Spinal cord (tissue), 9 donors: ENCODE measurements at regions not wholly inside any gene's neighbourhood (a gene's known extent, or its start where the extent isn't known, plus 50 kb on each side); places are given as distances from the start of the nearest gene placed in this dataset.

Source experiments
- DNase-seq, 6 donors: peaks; one replicate each; pipeline versions ENCODE4 v3.0.0 to v3.0.0-alpha.2; 2013 to 2015; ENCODE audit warnings: low spot score in 6 of 6, low read depth in 4 of 6
- H3K27ac ChIP-seq: one replicate; pipeline ENCODE4 v1.5.1; 2013; ENCODE audit warnings: low read depth, low read length, control low read depth
- H3K27me3 ChIP-seq: one replicate; pipeline ENCODE4 v1.6.1; 2013; ENCODE audit warnings: low read length; ENCODE audit not compliant: control insufficient read depth, insufficient read depth
- H3K36me3 ChIP-seq: one replicate; pipeline ENCODE4 v1.6.1; 2013; ENCODE audit warnings: low read length; ENCODE audit not compliant: control insufficient read depth, insufficient read depth
- H3K4me1 ChIP-seq: one replicate; pipeline ENCODE4 v1.6.1; 2013; ENCODE audit warnings: low read length; ENCODE audit not compliant: control insufficient read depth, insufficient read depth
- H3K4me3 ChIP-seq: one replicate; pipeline ENCODE4 v1.5.1; 2013; ENCODE audit warnings: low read depth, low read length, control low read depth
- H3K9me3 ChIP-seq: one replicate; pipeline ENCODE4 v1.6.1; 2013; ENCODE audit warnings: low read length; ENCODE audit not compliant: control insufficient read depth, insufficient read depth
- whole genome bisulfite sequencing: methylation state at CpG from one replicate; pipeline ENCODE4 v1.1.5; 2013; ENCODE audit warnings: missing lambda C conversion rate; ENCODE audit not compliant: insufficient coverage; 5-methylcytosine and 5-hydroxymethylcytosine counted together
- donor health status: healthy.

DNA sequence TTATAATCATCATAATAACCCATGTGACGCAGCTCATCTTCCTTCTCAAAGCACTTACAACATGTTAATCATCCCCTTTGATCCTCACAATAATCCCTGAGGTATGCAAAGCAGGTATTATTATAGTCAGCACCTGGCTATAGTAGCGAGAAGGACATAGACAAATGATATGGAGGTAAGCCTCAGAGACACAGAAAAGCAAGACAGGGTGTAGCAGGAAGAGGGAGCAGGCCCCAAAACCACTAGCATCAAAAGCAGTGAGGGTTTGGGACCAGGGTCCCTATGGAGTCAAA lies 139.2 kb upstream of the SLC30A5 start:
- H3K27ac ChIP-seq: no peak overlapping the region
- H3K4me1 ChIP-seq: no peaks in the 10 kb centered on the region
- WGBS: no CpG with 5 or more reads among the region's 2 CpGs
- no peaks in the 10 kb centered on the region for H3K9me3 ChIP-seq
- H3K27me3 ChIP-seq: no peaks in the 10 kb centered on the region
- no peak for DNase-seq
- no peak overlapping the region for H3K4me3 ChIP-seq
- H3K36me3 ChIP-seq: no peaks in the 10 kb centered on the region

DNA sequence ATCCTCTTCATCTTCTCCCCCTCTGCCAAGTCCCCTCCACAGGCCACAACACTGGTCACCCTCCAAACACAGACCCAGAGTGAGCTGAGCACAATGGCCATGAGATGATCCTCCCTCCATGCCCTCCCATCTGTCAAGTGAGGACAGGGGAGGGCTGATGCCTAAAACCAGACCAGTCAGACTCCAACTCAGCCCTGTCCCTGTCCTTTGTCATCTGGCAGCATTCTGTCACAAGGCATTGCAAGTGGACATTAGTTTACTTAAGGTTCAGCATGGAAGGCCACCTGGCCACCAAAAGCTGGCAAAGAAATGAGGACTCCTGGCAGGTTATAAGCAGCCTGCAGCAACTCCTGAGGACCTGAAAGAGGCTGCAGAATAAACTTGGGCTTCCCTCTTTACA lies 136.2 kb upstream of the SLC30A5 start:
- Histone ChIP-seq H3K27me3 (no peaks in the 10 kb centered on the region), H3K9me3 (no peaks in the 10 kb centered on the region), H3K27ac (no peak overlapping the region), H3K4me3 (no peak overlapping the region), H3K36me3 (no peaks in the 10 kb centered on the region), H3K4me1 (no peaks in the 10 kb centered on the region)
- no peak for DNase-seq

GRCh38 chr5:68958428-68958827 lies 135.4 kb upstream of the SLC30A5 start:
- Histone ChIP-seq H3K27me3 (no peaks in the 10 kb centered on the region), H3K4me3 (no peak overlapping the region), H3K36me3 (no peaks in the 10 kb centered on the region), H3K4me1 (no peaks in the 10 kb centered on the region), H3K27ac (no peak overlapping the region), H3K9me3 (no peaks in the 10 kb centered on the region)
- no peak for DNase-seq
- 100% methylated on average over 1 of the region's 1 CpG for WGBS

GRCh38 chr5:68960456-68960855 lies 133.4 kb upstream of the SLC30A5 start:
- DNase-seq: no peak
- Histone ChIP-seq H3K9me3 (no peaks in the 10 kb centered on the region), H3K27me3 (no peaks in the 10 kb centered on the region), H3K27ac (no peak overlapping the region), H3K4me3 (no peak overlapping the region), H3K36me3 (no peaks in the 10 kb centered on the region), H3K4me1 (no peaks in the 10 kb centered on the region)
- WGBS: no CpG with 5 or more reads among the region's 4 CpGs

DNA sequence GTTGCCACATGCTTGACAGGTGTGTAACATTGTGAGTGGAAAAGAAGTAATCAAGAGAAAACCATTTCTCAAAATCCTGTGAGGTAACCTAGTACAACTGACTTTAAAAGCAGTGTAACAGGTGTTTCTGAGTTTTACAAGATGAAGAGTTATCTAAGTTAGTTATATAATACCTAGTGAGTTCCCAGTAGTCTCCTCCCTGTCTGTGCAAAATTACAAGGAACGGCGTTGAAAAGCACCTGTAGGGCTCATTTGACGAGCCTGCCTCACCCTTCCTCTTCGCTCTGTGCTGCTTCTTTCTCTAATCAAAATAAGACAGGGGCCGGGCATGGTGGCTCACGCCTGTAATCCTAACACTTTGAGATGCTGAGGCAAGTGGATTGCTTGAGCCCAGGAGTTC lies 132.9 kb upstream of the SLC30A5 start:
- WGBS: 100% methylated on average over 3 of the region's 6 CpGs
- no peak for DNase-seq
- no peaks in the 10 kb centered on the region for H3K9me3 ChIP-seq
- H3K27me3 ChIP-seq: no peaks in the 10 kb centered on the region
- no peak overlapping the region for H3K4me3 ChIP-seq
- H3K27ac ChIP-seq: no peak overlapping the region
- no peaks in the 10 kb centered on the region for H3K4me1 ChIP-seq
- no peaks in the 10 kb centered on the region for H3K36me3 ChIP-seq

GRCh38 chr5:68961762-68962161 lies 132.1 kb upstream of the SLC30A5 start:
- 92% methylated on average over 5 of the region's 5 CpGs for WGBS
- H3K27me3 ChIP-seq: no peaks in the 10 kb centered on the region
- no peaks in the 10 kb centered on the region for H3K36me3 ChIP-seq
- no peak overlapping the region for H3K4me3 ChIP-seq
- H3K9me3 ChIP-seq: no peaks in the 10 kb centered on the region
- DNase-seq: no peak
- no peaks in the 10 kb centered on the region for H3K4me1 ChIP-seq
- no peak overlapping the region for H3K27ac ChIP-seq

GRCh38 chr5:68962757-68963484 lies 130.9 kb upstream of the SLC30A5 start:
- WGBS: 37% methylated on average over 13 of the region's 16 CpGs
- no peaks in the 10 kb centered on the region for H3K4me1 ChIP-seq
- H3K27me3 ChIP-seq: no peaks in the 10 kb centered on the region
- no peak overlapping the region for H3K27ac ChIP-seq
- peak; percentile 40 to 91 (median 64) for DNase-seq
- no peak overlapping the region for H3K4me3 ChIP-seq
- H3K9me3 ChIP-seq: no peaks in the 10 kb centered on the region
- no peaks in the 10 kb centered on the region for H3K36me3 ChIP-seq

GRCh38 chr5:68964679-68965078 lies 129.1 kb upstream of the SLC30A5 start:
- no peak overlapping the region for H3K27ac ChIP-seq
- DNase-seq: no peak
- 96% methylated on average over 3 of the region's 3 CpGs for WGBS
- H3K4me1 ChIP-seq: no peaks in the 10 kb centered on the region
- no peaks in the 10 kb centered on the region for H3K36me3 ChIP-seq
- H3K9me3 ChIP-seq: no peaks in the 10 kb centered on the region
- H3K4me3 ChIP-seq: no peak overlapping the region
- H3K27me3 ChIP-seq: no peaks in the 10 kb centered on the region

DNA sequence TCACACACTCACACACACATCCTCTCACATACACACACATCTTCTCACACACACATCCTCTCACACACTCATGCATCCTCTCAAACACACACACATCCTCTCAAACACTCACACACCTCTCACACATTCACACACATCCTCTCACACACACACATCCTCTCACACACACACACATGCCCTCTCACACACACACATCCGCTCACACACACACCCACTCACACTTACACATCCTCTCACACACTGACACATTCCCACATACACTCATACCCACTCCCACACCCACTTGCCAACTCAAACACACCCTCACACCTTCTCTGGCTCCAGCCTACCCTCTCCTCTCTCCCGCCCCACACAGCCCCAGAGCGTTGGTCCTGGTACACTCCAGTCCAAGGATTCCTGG lies 127.9 kb upstream of the SLC30A5 start:
- no peak for DNase-seq
- Histone ChIP-seq H3K9me3 (no peaks in the 10 kb centered on the region), H3K4me1 (no peaks in the 10 kb centered on the region), H3K27ac (no peak overlapping the region), H3K27me3 (no peaks in the 10 kb centered on the region), H3K36me3 (no peaks in the 10 kb centered on the region), H3K4me3 (no peak overlapping the region)
- WGBS: 95% methylated on average over 3 of the region's 3 CpGs

GRCh38 chr5:68966596-68966995 lies 127.2 kb upstream of the SLC30A5 start:
- WGBS: 60% methylated on average over 1 of the region's 5 CpGs
- H3K9me3 ChIP-seq: no peaks in the 10 kb centered on the region
- H3K27ac ChIP-seq: no peak overlapping the region
- DNase-seq: peak in 1 of 6 donors; percentile 26
- H3K27me3 ChIP-seq: no peaks in the 10 kb centered on the region
- H3K36me3 ChIP-seq: no peaks in the 10 kb centered on the region
- no peaks in the 10 kb centered on the region for H3K4me1 ChIP-seq
- H3K4me3 ChIP-seq: no peak overlapping the region
